HG02763 (cell line): ENCODE measurements at regions not wholly inside any gene's neighbourhood (a gene's known extent, or its start where the extent isn't known, plus 50 kb on each side); places are given as distances from the start of the nearest gene placed in this dataset.

Experiments
- ATAC-seq: cut with Tn5 transposase; IDR thresholded peaks from one replicate; pipeline ENCODE4 v1.9.1; 2021; ENCODE audit warnings: mild to moderate bottlenecking, moderate library complexity; ENCODE audit not compliant: unreplicated experiment

- ATAC-seq, result no peak
Observed at GRCh38 chr4:3364634-3365314, 72.0 kb downstream of the RGS12 start.

GRCh38 chr4:3365326-3365725 lies 72.5 kb downstream of the RGS12 start:
- no peak for ATAC-seq

GRCh38 chr4:3365871-3366842 lies 73.3 kb downstream of the RGS12 start:
- ATAC-seq, result no peak

- ATAC-seq, result no peak
Observed at GRCh38 chr4:3366893-3367775, 74.3 kb downstream of the RGS12 start.

- no peak for ATAC-seq
Observed at GRCh38 chr4:3367866-3368265, 73.9 kb upstream of the HGFAC start.

- no peak for ATAC-seq
Observed at GRCh38 chr4:3368334-3368733, 73.4 kb upstream of the HGFAC start.

GRCh38 chr4:3368841-3369760 lies 72.7 kb upstream of the HGFAC start:
- ATAC-seq, result no peak

GRCh38 chr4:3369781-3370674 lies 71.7 kb upstream of the HGFAC start:
- no peak for ATAC-seq

- no peak for ATAC-seq
Observed at GRCh38 chr4:3371033-3372001, 70.5 kb upstream of the HGFAC start.

- no peak for ATAC-seq
Observed at GRCh38 chr4:3372264-3372932, 69.4 kb upstream of the HGFAC start.

GRCh38 chr4:3372933-3373465 lies 68.8 kb upstream of the HGFAC start:
- peak; percentile 44 for ATAC-seq

GRCh38 chr4:3373468-3373867 lies 68.3 kb upstream of the HGFAC start:
- ATAC-seq, result no peak

- no peak for ATAC-seq
Observed at GRCh38 chr4:3374011-3374645, 67.6 kb upstream of the HGFAC start.

- no peak for ATAC-seq
Observed at GRCh38 chr4:3374667-3375066, 67.1 kb upstream of the HGFAC start.

GRCh38 chr4:3375688-3376087 lies 66.1 kb upstream of the HGFAC start:
- ATAC-seq, result no peak

- ATAC-seq, result no peak
Observed at GRCh38 chr4:3376266-3376665, 65.5 kb upstream of the HGFAC start.

- no peak for ATAC-seq
Observed at GRCh38 chr4:3377557-3377956, 64.2 kb upstream of the HGFAC start.
